ENCODE measurements at regions not wholly inside any gene's neighbourhood (a gene's known extent, or its start where the extent isn't known, plus 50 kb on each side); places are given as distances from the start of the nearest gene placed in this dataset.

- Histone ChIP-seq H3K4me2 (ENCODE audit: insufficient read depth, low read length, poor library complexity, severe bottlenecking) (no peak overlapping the region), H2BK15ac (ENCODE audit: low read length) (no peak overlapping the region), H3K23ac (ENCODE audit: low read depth, low read length, poor library complexity) (no peak overlapping the region), H3K27ac (replicated peaks; ENCODE audit: low read length) (no peak overlapping the region), H3K27me3 (ENCODE audit: control insufficient read depth in 3 of 3, insufficient read depth in 3 of 3, low read depth in 1 of 3, low read length in 3 of 3) (no peaks in the 10 kb centered on the region), H4K91ac (ENCODE audit: low read depth, low read length, poor library complexity) (no peak overlapping the region), H2BK12ac (ENCODE audit: low read length) (no peak overlapping the region), H3K36me3 (replicated peaks in 1 of 2; ENCODE audit: control insufficient read depth in 2 of 2, insufficient read depth in 2 of 2, low read length in 2 of 2) (no peaks in the 10 kb centered on the region), H3K14ac (ENCODE audit: low read length) (no peak overlapping the region), H4K8ac (ENCODE audit: low read depth, low read length) (no peak overlapping the region), H2BK120ac (ENCODE audit: low read depth, low read length) (no peak overlapping the region), H2BK5ac (ENCODE audit: low read length) (no peak overlapping the region), H3K18ac (ENCODE audit: low read length) (no peak overlapping the region), H3K9me3 (replicated peaks in 1 of 2; ENCODE audit: control insufficient read depth in 2 of 2, insufficient read depth in 1 of 2, low read depth in 1 of 2, low read length in 2 of 2) (no peaks in the 10 kb centered on the region), H2AFZ (ENCODE audit: low read length) (no peak overlapping the region), H3K4me3 (ENCODE audit: low read length in 2 of 2) (no peak overlapping the region), H3K4me1 (ENCODE audit: control insufficient read depth in 2 of 2, insufficient read depth in 1 of 2, low read depth in 1 of 2, low read length in 2 of 2) (no peaks in the 10 kb centered on the region), H3K9ac (ENCODE audit: low read depth, low read length, poor library complexity) (no peak overlapping the region), H3K79me1 (ENCODE audit: low read depth, low read length) (no peaks in the 10 kb centered on the region), H2AK5ac (ENCODE audit: low read depth, low read length) (no peak overlapping the region), H3K4ac (ENCODE audit: low read length) (no peak overlapping the region)
- DNase-seq (ENCODE audit: low spot score): no peak
- no CpG with 5 or more reads among the region's 3 CpGs for WGBS, 2 donors (ENCODE audit: extremely low coverage in 2 of 2, insufficient read length in 2 of 2, insufficient replicate concordance in 1 of 2)
These were observed 459.0 kb downstream of the BCAT1 start for GRCh38 chr12:24489939-24490338.

GRCh38 chr12:24488906-24489619 lies 459.8 kb downstream of the BCAT1 start:
- Histone ChIP-seq H3K23ac (ENCODE audit: low read depth, low read length, poor library complexity) (no peak overlapping the region), H2BK12ac (ENCODE audit: low read length) (no peak overlapping the region), H3K18ac (ENCODE audit: low read length) (no peak overlapping the region), H3K4me3 (ENCODE audit: low read length in 2 of 2) (no peak overlapping the region), H3K27ac (replicated peaks; ENCODE audit: low read length) (no peak overlapping the region), H3K9ac (ENCODE audit: low read depth, low read length, poor library complexity) (no peak overlapping the region), H3K9me3 (replicated peaks in 1 of 2; ENCODE audit: control insufficient read depth in 2 of 2, insufficient read depth in 1 of 2, low read depth in 1 of 2, low read length in 2 of 2) (peaks cover 0 to 3% of the 10 kb centered on the region in 2 donors), H3K79me1 (ENCODE audit: low read depth, low read length) (no peaks in the 10 kb centered on the region), H2AFZ (ENCODE audit: low read length) (no peak overlapping the region), H3K36me3 (replicated peaks in 1 of 2; ENCODE audit: control insufficient read depth in 2 of 2, insufficient read depth in 2 of 2, low read length in 2 of 2) (no peaks in the 10 kb centered on the region), H3K4me1 (ENCODE audit: control insufficient read depth in 2 of 2, insufficient read depth in 1 of 2, low read depth in 1 of 2, low read length in 2 of 2) (no peaks in the 10 kb centered on the region), H2BK15ac (ENCODE audit: low read length) (no peak overlapping the region), H4K91ac (ENCODE audit: low read depth, low read length, poor library complexity) (no peak overlapping the region), H2BK120ac (ENCODE audit: low read depth, low read length) (no peak overlapping the region), H2BK5ac (ENCODE audit: low read length) (no peak overlapping the region), H3K27me3 (ENCODE audit: control insufficient read depth in 3 of 3, insufficient read depth in 3 of 3, low read depth in 1 of 3, low read length in 3 of 3) (no peaks in the 10 kb centered on the region), H3K4ac (ENCODE audit: low read length) (no peak overlapping the region), H3K4me2 (ENCODE audit: insufficient read depth, low read length, poor library complexity, severe bottlenecking) (no peak overlapping the region), H4K8ac (ENCODE audit: low read depth, low read length) (no peak overlapping the region), H3K14ac (ENCODE audit: low read length) (no peak overlapping the region), H2AK5ac (ENCODE audit: low read depth, low read length) (no peak overlapping the region)
- DNase-seq (ENCODE audit: low spot score): no peak
- no CpG with 5 or more reads among the region's 6 CpGs for WGBS, 2 donors (ENCODE audit: extremely low coverage in 2 of 2, insufficient read length in 2 of 2, insufficient replicate concordance in 1 of 2)

GRCh38 chr12:24488091-24488596 lies 460.8 kb downstream of the BCAT1 start:
- Histone ChIP-seq H3K14ac (ENCODE audit: low read length) (no peak overlapping the region), H3K9me3 (replicated peaks in 1 of 2; ENCODE audit: control insufficient read depth in 2 of 2, insufficient read depth in 1 of 2, low read depth in 1 of 2, low read length in 2 of 2) (peaks cover 0 to 3% of the 10 kb centered on the region in 2 donors), H2AFZ (ENCODE audit: low read length) (no peak overlapping the region), H3K27ac (replicated peaks; ENCODE audit: low read length) (no peak overlapping the region), H2BK12ac (ENCODE audit: low read length) (no peak overlapping the region), H4K91ac (ENCODE audit: low read depth, low read length, poor library complexity) (no peak overlapping the region), H2BK15ac (ENCODE audit: low read length) (no peak overlapping the region), H3K4me1 (ENCODE audit: control insufficient read depth in 2 of 2, insufficient read depth in 1 of 2, low read depth in 1 of 2, low read length in 2 of 2) (peaks cover 0 to 2% of the 10 kb centered on the region in 2 donors), H4K8ac (ENCODE audit: low read depth, low read length) (no peak overlapping the region), H2BK5ac (ENCODE audit: low read length) (no peak overlapping the region), H3K4me3 (ENCODE audit: low read length in 2 of 2) (no peak overlapping the region), H3K27me3 (ENCODE audit: control insufficient read depth in 3 of 3, insufficient read depth in 3 of 3, low read depth in 1 of 3, low read length in 3 of 3) (no peaks in the 10 kb centered on the region), H3K4ac (ENCODE audit: low read length) (no peak overlapping the region), H3K9ac (ENCODE audit: low read depth, low read length, poor library complexity) (no peak overlapping the region), H3K4me2 (ENCODE audit: insufficient read depth, low read length, poor library complexity, severe bottlenecking) (no peak overlapping the region), H2AK5ac (ENCODE audit: low read depth, low read length) (no peak overlapping the region), H3K18ac (ENCODE audit: low read length) (no peak overlapping the region), H3K36me3 (replicated peaks in 1 of 2; ENCODE audit: control insufficient read depth in 2 of 2, insufficient read depth in 2 of 2, low read length in 2 of 2) (no peaks in the 10 kb centered on the region), H2BK120ac (ENCODE audit: low read depth, low read length) (no peak overlapping the region), H3K79me1 (ENCODE audit: low read depth, low read length) (no peaks in the 10 kb centered on the region), H3K23ac (ENCODE audit: low read depth, low read length, poor library complexity) (no peak overlapping the region)
- no CpG with 5 or more reads among the region's 2 CpGs for WGBS, 2 donors (ENCODE audit: extremely low coverage in 2 of 2, insufficient read length in 2 of 2, insufficient replicate concordance in 1 of 2)
- no peak for DNase-seq (ENCODE audit: low spot score)

- no CpG with 5 or more reads among the region's 3 CpGs for WGBS, 2 donors (ENCODE audit: extremely low coverage in 2 of 2, insufficient read length in 2 of 2, insufficient replicate concordance in 1 of 2)
These were observed 461.3 kb downstream of the BCAT1 start for GRCh38 chr12:24487606-24488005.

More at GRCh38 chr12:24487606-24488005, 461.3 kb downstream of the BCAT1 start:
- Histone ChIP-seq H3K27ac (replicated peaks; ENCODE audit: low read length) (no peak overlapping the region), H2AK5ac (ENCODE audit: low read depth, low read length) (no peak overlapping the region), H3K4me3 (ENCODE audit: low read length in 2 of 2) (no peak overlapping the region), H3K4ac (ENCODE audit: low read length) (no peak overlapping the region), H2BK12ac (ENCODE audit: low read length) (no peak overlapping the region), H3K18ac (ENCODE audit: low read length) (no peak overlapping the region), H3K27me3 (ENCODE audit: control insufficient read depth in 3 of 3, insufficient read depth in 3 of 3, low read depth in 1 of 3, low read length in 3 of 3) (no peaks in the 10 kb centered on the region), H3K79me1 (ENCODE audit: low read depth, low read length) (no peaks in the 10 kb centered on the region), H3K23ac (ENCODE audit: low read depth, low read length, poor library complexity) (no peak overlapping the region), H3K4me1 (ENCODE audit: control insufficient read depth in 2 of 2, insufficient read depth in 1 of 2, low read depth in 1 of 2, low read length in 2 of 2) (peaks cover 0 to 2% of the 10 kb centered on the region in 2 donors), H4K8ac (ENCODE audit: low read depth, low read length) (no peak overlapping the region), H2AFZ (ENCODE audit: low read length) (no peak overlapping the region), H2BK120ac (ENCODE audit: low read depth, low read length) (no peak overlapping the region), H3K14ac (ENCODE audit: low read length) (no peak overlapping the region), H4K91ac (ENCODE audit: low read depth, low read length, poor library complexity) (no peak overlapping the region), H3K9me3 (replicated peaks in 1 of 2; ENCODE audit: control insufficient read depth in 2 of 2, insufficient read depth in 1 of 2, low read depth in 1 of 2, low read length in 2 of 2) (peaks cover 0 to 3% of the 10 kb centered on the region in 2 donors), H2BK5ac (ENCODE audit: low read length) (no peak overlapping the region), H3K9ac (ENCODE audit: low read depth, low read length, poor library complexity) (no peak overlapping the region), H3K4me2 (ENCODE audit: insufficient read depth, low read length, poor library complexity, severe bottlenecking) (no peak overlapping the region), H3K36me3 (replicated peaks in 1 of 2; ENCODE audit: control insufficient read depth in 2 of 2, insufficient read depth in 2 of 2, low read length in 2 of 2) (no peaks in the 10 kb centered on the region), H2BK15ac (ENCODE audit: low read length) (no peak overlapping the region)
- DNase-seq (ENCODE audit: low spot score): no peak
